ENCODE measurements at regions not wholly inside any gene's neighbourhood (a gene's known extent, or its start where the extent isn't known, plus 50 kb on each side); places are given as distances from the start of the nearest gene placed in this dataset.

DNA sequence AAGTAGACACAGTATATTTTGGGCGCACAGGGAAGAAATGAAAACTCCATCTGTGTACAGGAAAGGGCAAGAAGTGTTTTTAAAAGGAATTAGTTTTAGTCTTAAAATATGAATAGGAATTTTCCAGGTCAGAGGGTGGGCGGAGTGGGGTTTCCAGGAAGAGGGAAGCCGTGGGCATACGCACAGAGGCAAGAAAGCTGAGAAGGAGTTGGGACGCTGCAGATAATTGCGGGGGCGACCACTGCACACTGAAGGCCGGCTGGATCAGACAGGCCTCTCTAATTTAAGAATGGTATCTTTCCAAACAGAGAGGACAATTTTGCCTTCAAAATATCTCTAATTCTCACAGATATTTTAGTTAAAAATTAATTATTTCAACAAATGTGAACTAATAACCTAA is 189.1 kb upstream of the INHBA start (continued):
- TF ChIP-seq ZNF17 (CRISPR knock-in tag; IDR thresholded peaks at IDR 0.05) = no peak
- no peak for TF ChIP-seq YEATS4 (CRISPR knock-in tag; IDR thresholded peaks at IDR 0.05; ENCODE audit: borderline replicate concordance)

- Histone ChIP-seq H3K36me3 (replicated peaks in 1 of 2; ENCODE audit: control insufficient read depth in 1 of 2, insufficient read depth in 2 of 2, low read length in 2 of 2) (no peaks in the 10 kb centered on the region), H3K79me2 (ENCODE audit: insufficient read depth, low read length) (no peaks in the 10 kb centered on the region), H3K27me3 (ENCODE audit: control insufficient read depth in 1 of 2, insufficient read depth in 2 of 2, low read length in 2 of 2) (peaks cover 0 to 7% of the 10 kb centered on the region in 2 experiments; a peak in 1 of 5 replicates), H2AFZ (ENCODE audit: low read length) (no peak overlapping the region), H3K4me3 (replicated peaks in 1 of 3; ENCODE audit: insufficient read depth in 1 of 3, low read depth in 2 of 3, low read length in 3 of 3) (no peak overlapping the region), H3K4me2 (ENCODE audit: low read depth, low read length) (no peak overlapping the region), H3K9me3 (ENCODE audit: low read length) (no peaks in the 10 kb centered on the region), H4K20me1 (ENCODE audit: insufficient read depth, low read length) (no peaks in the 10 kb centered on the region), H3K27ac (ENCODE audit: extremely low read length, insufficient read depth, low read length) (no peak overlapping the region), H3K4me1 (ENCODE audit: insufficient read depth, low read length) (no peaks in the 10 kb centered on the region), H3K9ac (ENCODE audit: insufficient read depth, low read depth, low read length) (no peak overlapping the region)
- ATAC-seq (no peak), DNase-seq (ENCODE audit: low spot score) (no peak), FAIRE-seq (no peak)
- CTCF ChIA-PET (ENCODE audit: low intra/inter-chr PET ratio, low total read pairs) = no interaction called here
- BruUV-seq (replicated peaks) = no TSS peak
- in situ Hi-C loops (cut with HindIII; ENCODE audit: extremely low pct_ligation_motif_present, low pct_unique_long_range_greater_than_20kb) = no loop called here
- TF ChIP-seq ZSCAN21 (CRISPR knock-in tag; IDR thresholded peaks at IDR 0.05; ENCODE audit: borderline replicate concordance) (no peak), ZNF740 (CRISPR knock-in tag; IDR thresholded peaks at IDR 0.05) (no peak), ZNF598 (CRISPR knock-in tag; IDR thresholded peaks at IDR 0.05; ENCODE audit: borderline replicate concordance) (no peak), SP5 (CRISPR knock-in tag; IDR thresholded peaks at IDR 0.05; ENCODE audit: borderline replicate concordance, low read depth) (no peak), KLF13 (CRISPR knock-in tag; IDR thresholded peaks at IDR 0.05) (no peak), TRAFD1 (CRISPR knock-in tag; IDR thresholded peaks at IDR 0.05; ENCODE audit: borderline replicate concordance) (no peak), NFATC3 (CRISPR knock-in tag; IDR thresholded peaks at IDR 0.05) (no peak), ZNF180 (CRISPR knock-in tag; IDR thresholded peaks at IDR 0.05; ENCODE audit: borderline replicate concordance, low read depth) (no peak), ZNF766 (CRISPR knock-in tag; IDR thresholded peaks at IDR 0.05; ENCODE audit: borderline replicate concordance) (no peak), HHEX (CRISPR knock-in tag; IDR thresholded peaks at IDR 0.05) (no peak), ATF2 (CRISPR knock-in tag; IDR thresholded peaks at IDR 0.05) (no peak), ZNF556 (CRISPR knock-in tag; IDR thresholded peaks at IDR 0.05; ENCODE audit: borderline replicate concordance) (no peak), HOXA7 (CRISPR knock-in tag; IDR thresholded peaks at IDR 0.05) (no peak), ZNF883 (CRISPR knock-in tag; IDR thresholded peaks at IDR 0.05; ENCODE audit: not compliant biosample characterization) (no peak)
- TF ChIP-seq, protein P1, sequence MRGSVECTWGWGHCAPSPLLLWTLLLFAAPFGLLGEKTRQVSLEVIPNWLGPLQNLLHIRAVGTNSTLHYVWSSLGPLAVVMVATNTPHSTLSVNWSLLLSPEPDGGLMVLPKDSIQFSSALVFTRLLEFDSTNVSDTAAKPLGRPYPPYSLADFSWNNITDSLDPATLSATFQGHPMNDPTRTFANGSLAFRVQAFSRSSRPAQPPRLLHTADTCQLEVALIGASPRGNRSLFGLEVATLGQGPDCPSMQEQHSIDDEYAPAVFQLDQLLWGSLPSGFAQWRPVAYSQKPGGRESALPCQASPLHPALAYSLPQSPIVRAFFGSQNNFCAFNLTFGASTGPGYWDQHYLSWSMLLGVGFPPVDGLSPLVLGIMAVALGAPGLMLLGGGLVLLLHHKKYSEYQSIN (CRISPR knock-in tag; IDR thresholded peaks at IDR 0.05; ENCODE audit: borderline replicate concordance) = no peak
- WGBS (ENCODE audit: low lambda C conversion rate) = 14% methylated on average over 9 of the region's 9 CpGs
- intact Hi-C loops (cut with micrococcal nuclease; ENCODE audit: unreplicated experiment) = no loop called here
- POLR2A ChIA-PET = no interaction called here
Observed at GRCh38 chr7:41890631-41891274, 187.9 kb upstream of the INHBA start.

All from HepG2 (cell line).